Natural killer cell (primary cell): ENCODE measurements at regions not wholly inside any gene's neighbourhood (a gene's known extent, or its start where the extent isn't known, plus 50 kb on each side); places are given as distances from the start of the nearest gene placed in this dataset.

Experiments used
- ATAC-seq, 3 donors: fragments of 150-1000 bp in 2 of 3; fragments of 200-7000 bp in 1 of 3; cut with Tn5 transposase; 1 replicate in 1 of 3; 2 replicates in 2 of 3; pipeline ENCODE4 v1.10.0; 2021; ENCODE audit warnings: mild to moderate bottlenecking in 2 of 3, moderate library complexity in 2 of 3
- DNase-seq, 2 donors: peaks; one replicate each; pipeline versions ENCODE4 v3.0.0 to v3.0.0-alpha.2; 2013 to 2021; ENCODE audit warnings: mixed read lengths in 1 of 2
- H3K27ac ChIP-seq: one replicate; pipeline ENCODE4 v1.5.1; 2013; ENCODE audit warnings: mild to moderate bottlenecking, low read length
- H3K27me3 ChIP-seq: one replicate; pipeline ENCODE4 v1.6.1; 2013; ENCODE audit warnings: low read length; ENCODE audit not compliant: control insufficient read depth, insufficient read depth
- H3K36me3 ChIP-seq: one replicate; pipeline ENCODE4 v1.6.1; 2013; ENCODE audit warnings: low read length; ENCODE audit not compliant: control insufficient read depth, insufficient read depth
- H3K4me1 ChIP-seq: one replicate; pipeline ENCODE4 v1.6.1; 2013; ENCODE audit warnings: low read length; ENCODE audit not compliant: control insufficient read depth, insufficient read depth
- H3K4me3 ChIP-seq: one replicate; pipeline ENCODE4 v1.5.1; 2013; ENCODE audit warnings: low read length
- H3K9me3 ChIP-seq: one replicate; pipeline ENCODE4 v1.6.1; 2013; ENCODE audit warnings: low read length; ENCODE audit not compliant: control insufficient read depth, insufficient read depth
- H3K27ac Mint-ChIP-seq, 2 donors: one replicate each; pipeline ENCODE4 v1.8.0; 2022; ENCODE audit warnings: mild to moderate bottlenecking in 2 of 2, mixed read lengths in 2 of 2, moderate library complexity in 1 of 2
- H3K27me3 Mint-ChIP-seq, 2 donors: one replicate each; pipeline ENCODE4 v1.8.0; 2022; ENCODE audit warnings: low read depth in 2 of 2, mixed read lengths in 2 of 2
- H3K36me3 Mint-ChIP-seq: one replicate; pipeline ENCODE4 v1.8.0; 2022; ENCODE audit warnings: mixed read lengths
- H3K4me1 Mint-ChIP-seq, 2 donors: one replicate each; pipeline ENCODE4 v1.8.0; 2022; ENCODE audit warnings: mixed read lengths in 2 of 2
- H3K4me3 Mint-ChIP-seq: one replicate; pipeline ENCODE4 v1.8.0; 2022; ENCODE audit warnings: mild to moderate bottlenecking, moderate library complexity, mixed read lengths
- H3K9me3 Mint-ChIP-seq, 2 donors: one replicate each; pipeline ENCODE4 v1.8.0; 2022; ENCODE audit warnings: mixed read lengths in 2 of 2
- WGBS: methylation state at CpG from one replicate; pipeline ENCODE4 v1.1.7; 2013; ENCODE audit warnings: missing lambda C conversion rate; ENCODE audit not compliant: insufficient coverage; 5-methylcytosine and 5-hydroxymethylcytosine counted together
- intact Hi-C: fragments of 100-400 bp; cut with micrococcal nuclease; formaldehyde crosslinking; loops from one replicate; pipeline ENCODE4 v1.14.2; 2022
- TF ChIP-seq, protein P1 (sequence below): fragments of 200-600 bp; IDR thresholded peaks from one replicate; pipeline ENCODE4 v1.8.0; 2022; ENCODE audit warnings: antibody characterized with exemption

DNA sequence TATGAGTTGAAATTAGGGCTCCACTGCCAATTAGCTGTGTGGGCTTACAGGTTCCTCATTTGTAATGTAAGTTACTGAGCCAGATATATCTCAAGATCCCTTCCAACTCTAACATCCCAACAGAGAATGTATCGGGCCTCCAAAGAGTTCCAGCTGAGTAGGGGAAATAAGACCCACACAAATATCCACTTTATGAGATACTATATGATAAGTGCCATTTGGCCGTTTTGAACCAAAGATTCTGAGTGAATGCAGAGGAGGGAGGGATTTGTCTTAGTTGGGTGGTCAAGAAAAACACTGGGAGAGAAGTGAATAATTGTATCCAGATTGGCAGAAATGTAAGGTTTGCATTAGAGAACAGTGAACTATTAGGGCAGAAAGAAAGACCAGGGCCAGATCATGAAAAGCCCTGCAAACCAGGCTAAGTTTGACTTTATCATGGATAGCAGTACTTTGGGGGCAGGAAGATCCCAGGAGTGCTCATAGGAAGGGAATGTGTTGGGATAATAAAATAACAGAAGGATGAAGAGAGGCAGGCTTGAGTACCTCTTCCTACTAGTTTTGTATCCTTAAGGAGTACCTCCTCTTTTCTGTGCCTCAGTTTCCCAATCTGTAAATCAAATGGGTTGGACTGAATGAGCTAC, 63.9 kb downstream of the RPL27A start:
- H3K27ac Mint-ChIP-seq: peak overlapping the region; percentile 67 to 91
- 83% methylated on average over 1 of the region's 2 CpGs for WGBS

DNA sequence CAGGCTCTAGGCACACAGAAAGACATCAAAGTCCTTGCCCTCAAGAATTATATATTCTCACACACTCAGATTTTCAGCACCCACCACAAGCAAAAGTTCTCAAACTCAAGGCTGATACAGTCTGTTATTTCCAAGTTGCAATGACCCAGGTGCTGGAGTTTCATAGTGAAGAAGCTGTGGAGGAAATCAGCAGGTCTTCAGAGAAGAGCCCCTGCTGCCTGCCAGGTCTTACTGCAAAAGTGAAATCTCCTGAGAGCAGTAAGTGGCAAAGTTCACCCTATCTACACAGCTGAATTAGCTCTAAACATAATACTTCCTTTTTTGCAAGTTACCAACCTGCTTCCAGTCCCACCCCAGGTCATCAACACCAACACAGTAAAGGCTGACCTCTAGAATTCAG, 64.6 kb downstream of the RPL27A start:
- Histone ChIP-seq H3K9me3 (no peaks in the 10 kb centered on the region), H3K4me1 (peaks cover 12% of the 10 kb centered on the region), H3K36me3 (no peaks in the 10 kb centered on the region), H3K27me3 (no peaks in the 10 kb centered on the region), H3K4me3 (no peak overlapping the region), H3K27ac (peak overlapping the region; percentile 34)
- DNase-seq: no peak
- Mint-ChIP-seq H3K27me3 (peaks cover 0 to 3% of the 10 kb centered on the region in 2 donors), H3K4me1 (peaks cover 25% of the 10 kb centered on the region in 2 donors), H3K4me3 (peak overlapping the region; percentile 72), H3K27ac (peak overlapping the region; percentile 67 to 91), H3K9me3 (no peaks in the 10 kb centered on the region), H3K36me3 (no peaks in the 10 kb centered on the region)
- peak in 2 of 3 donors; percentile 31 to 45 for ATAC-seq
- intact Hi-C loops: no loop called here
- TF ChIP-seq, protein P1, sequence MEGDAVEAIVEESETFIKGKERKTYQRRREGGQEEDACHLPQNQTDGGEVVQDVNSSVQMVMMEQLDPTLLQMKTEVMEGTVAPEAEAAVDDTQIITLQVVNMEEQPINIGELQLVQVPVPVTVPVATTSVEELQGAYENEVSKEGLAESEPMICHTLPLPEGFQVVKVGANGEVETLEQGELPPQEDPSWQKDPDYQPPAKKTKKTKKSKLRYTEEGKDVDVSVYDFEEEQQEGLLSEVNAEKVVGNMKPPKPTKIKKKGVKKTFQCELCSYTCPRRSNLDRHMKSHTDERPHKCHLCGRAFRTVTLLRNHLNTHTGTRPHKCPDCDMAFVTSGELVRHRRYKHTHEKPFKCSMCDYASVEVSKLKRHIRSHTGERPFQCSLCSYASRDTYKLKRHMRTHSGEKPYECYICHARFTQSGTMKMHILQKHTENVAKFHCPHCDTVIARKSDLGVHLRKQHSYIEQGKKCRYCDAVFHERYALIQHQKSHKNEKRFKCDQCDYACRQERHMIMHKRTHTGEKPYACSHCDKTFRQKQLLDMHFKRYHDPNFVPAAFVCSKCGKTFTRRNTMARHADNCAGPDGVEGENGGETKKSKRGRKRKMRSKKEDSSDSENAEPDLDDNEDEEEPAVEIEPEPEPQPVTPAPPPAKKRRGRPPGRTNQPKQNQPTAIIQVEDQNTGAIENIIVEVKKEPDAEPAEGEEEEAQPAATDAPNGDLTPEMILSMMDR: no peak

More for the DNA sequence above, 63.9 kb downstream of the RPL27A start:
- no peaks in the 10 kb centered on the region for H3K36me3 Mint-ChIP-seq
- H3K4me3 ChIP-seq: no peak overlapping the region
- no peaks in the 10 kb centered on the region for H3K36me3 ChIP-seq
- no peaks in the 10 kb centered on the region for H3K27me3 ChIP-seq
- intact Hi-C loops: no loop called here
- peak overlapping the region; percentile 40 for H3K27ac ChIP-seq
- TF ChIP-seq, protein P1: no peak
- H3K27me3 Mint-ChIP-seq: no peaks in the 10 kb centered on the region
- no peaks in the 10 kb centered on the region for H3K9me3 Mint-ChIP-seq
- no peaks in the 10 kb centered on the region for H3K9me3 ChIP-seq
- peak overlapping the region; percentile 14 for H3K4me3 Mint-ChIP-seq
- DNase-seq (no peak), ATAC-seq (no peak)
- peaks cover 25% of the 10 kb centered on the region in 2 donors for H3K4me1 Mint-ChIP-seq
- peaks cover 12% of the 10 kb centered on the region for H3K4me1 ChIP-seq

DNA sequence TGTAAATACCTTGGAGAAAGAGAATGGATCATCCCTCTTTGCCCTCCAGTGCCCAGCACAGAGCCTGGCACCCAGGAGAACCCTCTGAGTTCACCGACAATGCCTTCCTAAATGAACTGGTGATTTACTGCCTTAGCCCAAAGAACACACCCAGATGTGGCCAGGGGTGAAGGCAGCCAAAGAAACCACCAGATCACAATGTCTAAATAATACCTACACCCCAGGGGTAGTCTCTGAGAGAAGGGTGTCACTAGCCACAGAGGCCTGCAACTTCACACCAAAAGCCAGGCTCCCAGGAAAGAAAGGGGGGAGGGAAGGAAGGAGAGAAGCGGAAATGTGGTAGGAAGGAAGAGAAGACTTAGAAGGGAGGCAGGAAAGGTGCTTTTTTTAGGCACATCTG, 65.7 kb downstream of the RPL27A start:
- Histone ChIP-seq H3K4me3 (no peak overlapping the region), H3K27me3 (no peaks in the 10 kb centered on the region), H3K27ac (peak overlapping the region; percentile 34), H3K4me1 (peaks cover 12% of the 10 kb centered on the region), H3K9me3 (no peaks in the 10 kb centered on the region), H3K36me3 (no peaks in the 10 kb centered on the region)
- TF ChIP-seq, protein P1: no peak
- ATAC-seq: peak; percentile 44 to 84 (median 77)
- DNase-seq: no peak
- Mint-ChIP-seq H3K36me3 (no peaks in the 10 kb centered on the region), H3K4me1 (peaks cover 25% of the 10 kb centered on the region in 2 donors), H3K27ac (peak overlapping the region; percentile 67 to 91), H3K9me3 (no peaks in the 10 kb centered on the region), H3K27me3 (peaks cover 0 to 3% of the 10 kb centered on the region in 2 donors), H3K4me3 (peak overlapping the region; percentile 73)
- intact Hi-C loops: no loop called here
- WGBS: 94% methylated on average over 2 of the region's 2 CpGs

DNA sequence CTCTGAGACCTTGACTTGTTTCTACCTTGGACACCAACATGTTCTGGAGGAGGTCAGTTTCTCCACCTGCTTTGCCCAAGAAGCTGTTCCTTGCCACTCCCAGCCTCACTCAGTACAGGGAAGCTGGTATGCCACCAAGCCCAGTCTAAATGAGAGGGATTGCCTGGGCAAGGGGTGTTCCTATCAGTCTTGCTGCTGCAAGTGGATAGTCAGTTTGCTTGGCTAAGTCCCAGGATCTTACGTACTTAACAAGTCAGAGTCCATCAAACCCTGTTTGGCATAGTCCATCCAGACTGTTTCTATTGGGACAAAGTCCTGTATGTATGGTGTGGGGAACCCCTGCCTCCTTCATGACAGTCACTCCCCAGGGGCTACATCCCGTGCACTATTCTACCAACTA, 66.6 kb downstream of the RPL27A start:
- no peaks in the 10 kb centered on the region for H3K27me3 ChIP-seq
- no peak for DNase-seq
- no peaks in the 10 kb centered on the region for H3K9me3 Mint-ChIP-seq
- TF ChIP-seq, protein P1: no peak
- H3K36me3 ChIP-seq: no peaks in the 10 kb centered on the region
- H3K27me3 Mint-ChIP-seq: peaks cover 0 to 3% of the 10 kb centered on the region in 2 donors
- intact Hi-C loops: no loop called here
- peaks cover 12% of the 10 kb centered on the region for H3K4me1 ChIP-seq
- no peak overlapping the region for H3K27ac Mint-ChIP-seq
- no peak overlapping the region for H3K4me3 Mint-ChIP-seq
- ATAC-seq: no peak
- 89% methylated on average over 2 of the region's 2 CpGs for WGBS
- H3K4me1 Mint-ChIP-seq: peaks cover 25% of the 10 kb centered on the region in 2 donors
- no peaks in the 10 kb centered on the region for H3K36me3 Mint-ChIP-seq
- no peak overlapping the region for H3K4me3 ChIP-seq
- H3K9me3 ChIP-seq: no peaks in the 10 kb centered on the region
- H3K27ac ChIP-seq: no peak overlapping the region
